GM18858 (cell line): ENCODE measurements at regions not wholly inside any gene's neighbourhood (a gene's known extent, or its start where the extent isn't known, plus 50 kb on each side); places are given as distances from the start of the nearest gene placed in this dataset.

Experiments
- ATAC-seq: cut with Tn5 transposase; IDR thresholded peaks from one replicate; pipeline ENCODE4 v1.9.1; 2021; ENCODE audit not compliant: unreplicated experiment

GRCh38 chr6:66902457-66902856, 1195.4 kb upstream of the EYS start:
- ATAC-seq: no peak

GRCh38 chr6:66900133-66901083, 1193.4 kb upstream of the EYS start:
- ATAC-seq: no peak

- no peak for ATAC-seq
Measured at GRCh38 chr6:66897576-66897975, 1190.5 kb upstream of the EYS start.

GRCh38 chr6:66896415-66896814, 1189.4 kb upstream of the EYS start:
- ATAC-seq: no peak

- ATAC-seq: no peak
Measured at GRCh38 chr6:66883453-66883852, 1176.4 kb upstream of the EYS start.

- no peak for ATAC-seq
Measured at GRCh38 chr6:66866801-66867200, 1159.8 kb upstream of the EYS start.

- ATAC-seq: no peak
Measured at GRCh38 chr6:66865771-66866170, 1158.7 kb upstream of the EYS start.

DNA sequence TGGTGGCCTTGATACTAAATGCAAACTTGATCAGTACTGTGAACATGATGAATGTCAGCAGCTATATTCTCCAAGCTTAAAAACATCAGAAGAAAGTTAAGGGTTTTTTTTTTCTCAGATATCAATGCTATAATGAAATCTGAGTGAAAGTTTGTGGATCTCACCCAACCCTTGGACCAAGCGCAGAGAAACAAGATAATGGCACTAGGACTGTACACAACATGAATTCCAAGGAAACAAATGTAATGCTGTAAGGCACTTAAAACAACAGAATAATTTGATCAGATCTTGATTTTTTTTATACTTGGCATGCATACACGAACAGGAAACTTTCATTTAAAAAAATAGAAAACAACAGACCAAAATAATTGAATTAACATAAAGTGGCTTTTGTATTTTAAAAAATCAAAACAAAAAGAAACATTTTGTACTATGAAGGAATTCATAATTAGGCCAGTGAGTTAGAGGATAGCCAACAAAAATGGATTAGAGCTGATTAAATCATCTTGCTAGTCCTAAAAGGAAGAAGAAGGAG, 1154.0 kb upstream of the EYS start:
- no peak for ATAC-seq

DNA sequence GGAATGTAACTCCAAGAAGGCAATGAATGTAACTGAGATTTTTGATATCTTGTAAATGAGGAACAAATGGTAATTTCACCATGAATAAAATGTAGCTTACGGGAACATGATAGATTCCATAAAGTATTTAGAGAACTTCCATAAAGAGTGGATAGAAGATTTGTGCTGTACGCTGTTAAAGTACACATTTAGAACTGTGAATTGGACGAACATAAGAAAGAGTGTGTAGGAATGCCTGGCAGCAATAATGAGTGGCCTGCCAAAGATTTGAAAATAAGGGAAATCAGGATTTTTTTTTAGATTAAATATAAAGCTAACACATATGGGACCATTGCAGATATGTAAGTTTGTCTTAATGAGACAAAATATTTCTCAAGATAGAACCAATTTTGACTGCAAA, 1153.3 kb upstream of the EYS start:
- no peak for ATAC-seq

DNA sequence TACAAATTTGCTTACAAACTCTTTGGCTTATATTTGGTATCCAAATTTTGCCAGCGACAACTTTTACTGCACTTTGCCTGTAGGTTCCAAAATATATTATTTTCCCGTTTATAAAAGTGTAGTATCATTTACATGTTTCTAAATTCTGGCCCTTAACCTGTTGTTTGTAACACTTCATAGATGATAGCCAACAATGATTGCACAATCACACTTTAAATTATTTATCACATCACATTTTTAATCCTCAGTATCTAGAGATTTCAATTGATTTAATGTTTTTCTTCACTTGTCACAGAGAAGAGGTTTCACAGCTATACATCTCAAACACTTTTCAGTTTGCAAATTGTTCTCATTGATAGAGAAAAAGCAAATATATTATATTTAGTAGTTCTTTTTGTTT, 1151.2 kb upstream of the EYS start:
- no peak for ATAC-seq

GRCh38 chr6:66854014-66854413, 1147.0 kb upstream of the EYS start:
- no peak for ATAC-seq

DNA sequence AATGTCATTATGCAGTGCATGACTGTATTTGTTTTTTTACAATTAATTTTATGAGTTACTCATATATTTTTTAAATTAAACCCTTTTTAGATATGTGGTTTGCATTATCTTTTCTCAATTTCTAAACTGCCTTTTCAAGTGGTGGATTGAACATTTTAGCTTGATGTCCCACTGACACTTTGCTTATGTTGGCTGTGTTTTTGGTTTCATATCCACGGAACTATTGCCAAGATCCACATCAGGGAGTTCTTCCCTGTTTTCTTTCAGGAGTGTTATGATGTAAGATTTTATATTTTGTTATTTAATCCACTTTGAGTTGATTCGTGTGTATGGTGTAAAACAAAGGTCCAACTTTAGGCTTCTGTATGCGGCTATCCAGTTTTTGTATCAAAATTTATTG, 1144.9 kb upstream of the EYS start:
- no peak for ATAC-seq

- ATAC-seq: no peak
Measured at GRCh38 chr6:66849843-66850242, 1142.8 kb upstream of the EYS start.

DNA sequence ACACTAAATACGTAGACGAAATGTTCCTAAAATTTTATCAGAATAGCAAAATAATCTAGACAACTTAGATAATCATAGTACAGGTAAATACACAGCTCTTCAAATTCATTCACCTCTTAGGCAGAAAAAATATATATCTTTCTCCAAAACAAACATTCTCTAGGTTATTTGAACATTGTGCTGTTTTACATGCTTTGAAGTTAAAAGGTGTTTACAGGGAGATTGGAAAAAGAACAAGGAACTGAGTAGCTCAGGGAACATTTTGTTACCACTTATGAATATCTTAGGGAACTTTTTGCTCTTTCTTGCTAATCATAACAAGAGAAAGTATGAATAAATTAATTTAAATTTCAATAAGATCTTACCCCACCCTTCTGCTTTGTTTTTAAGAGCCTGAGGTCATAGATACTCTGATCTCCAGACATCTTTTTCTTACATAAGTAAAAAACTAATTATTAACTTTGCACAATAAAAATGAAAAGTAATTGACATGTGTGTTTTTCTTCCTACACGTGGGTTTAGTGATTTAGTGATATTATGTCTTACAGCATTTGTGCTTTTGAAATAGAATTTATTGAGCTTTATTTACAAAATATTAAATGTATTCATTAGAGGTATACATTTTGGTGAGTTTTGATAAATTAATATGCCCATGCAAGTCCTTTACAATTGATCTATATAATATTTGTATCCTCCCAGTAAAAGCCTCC, 1141.4 kb upstream of the EYS start:
- no peak for ATAC-seq

DNA sequence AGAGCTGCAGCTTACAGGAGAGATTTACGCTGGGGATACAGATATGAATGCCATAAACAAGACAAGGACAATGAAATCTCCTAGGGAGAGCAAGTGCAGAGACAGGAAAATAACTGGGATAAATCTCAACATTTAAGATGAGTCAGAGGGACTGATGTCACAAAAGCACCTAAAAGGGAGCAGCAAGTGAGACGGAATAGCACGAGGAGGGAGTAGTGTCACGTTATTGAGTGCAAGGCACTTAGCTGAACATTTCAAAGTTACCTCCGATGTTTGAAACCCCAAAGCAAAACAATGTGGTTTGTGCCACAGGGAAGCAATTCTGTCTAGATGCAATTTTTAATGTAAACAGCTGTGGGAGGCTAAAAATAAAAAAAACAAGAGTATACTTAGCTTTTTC, 1131.7 kb upstream of the EYS start:
- no peak for ATAC-seq

GRCh38 chr6:66825539-66825938, 1118.5 kb upstream of the EYS start:
- no peak for ATAC-seq

DNA sequence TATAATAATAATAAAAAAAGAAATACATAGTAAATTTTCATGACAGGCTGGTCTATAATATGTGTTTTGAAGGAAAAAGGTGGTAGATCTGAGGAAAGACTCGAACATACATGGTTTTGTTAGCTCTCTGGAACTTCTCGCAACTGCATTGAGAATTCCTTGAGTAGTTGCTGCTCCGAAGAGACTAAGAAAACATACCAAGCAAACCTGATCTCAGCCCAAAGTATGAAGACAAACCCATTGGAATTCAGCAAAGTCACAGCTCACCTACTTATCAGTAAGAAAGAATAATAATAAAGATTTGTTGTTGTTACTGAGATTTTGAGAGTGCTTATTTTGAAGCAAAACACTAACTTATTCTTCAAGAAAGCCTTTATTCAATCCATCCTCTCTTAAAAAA, 1107.1 kb upstream of the EYS start:
- ATAC-seq: no peak

GRCh38 chr6:66808771-66809170, 1101.7 kb upstream of the EYS start:
- no peak for ATAC-seq

DNA sequence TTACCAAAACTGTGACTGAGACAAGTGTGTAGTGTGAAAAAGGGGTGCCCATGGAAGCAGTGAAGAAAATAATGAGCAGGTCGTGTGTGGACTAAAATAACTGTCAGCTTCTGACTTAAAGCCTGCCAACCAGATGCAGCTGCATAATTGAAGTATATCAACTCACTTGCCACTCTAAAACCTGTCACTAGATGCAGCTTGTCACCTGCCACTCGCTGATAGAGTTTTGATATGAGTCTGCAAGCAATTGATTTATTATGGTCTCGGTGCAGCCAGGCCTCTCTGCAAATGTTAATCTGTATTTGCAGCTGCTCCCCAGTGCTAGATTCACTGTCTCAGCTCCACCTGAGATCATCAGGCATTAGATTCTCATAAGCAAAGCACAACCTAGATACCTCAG, 1090.0 kb upstream of the EYS start:
- ATAC-seq: no peak

DNA sequence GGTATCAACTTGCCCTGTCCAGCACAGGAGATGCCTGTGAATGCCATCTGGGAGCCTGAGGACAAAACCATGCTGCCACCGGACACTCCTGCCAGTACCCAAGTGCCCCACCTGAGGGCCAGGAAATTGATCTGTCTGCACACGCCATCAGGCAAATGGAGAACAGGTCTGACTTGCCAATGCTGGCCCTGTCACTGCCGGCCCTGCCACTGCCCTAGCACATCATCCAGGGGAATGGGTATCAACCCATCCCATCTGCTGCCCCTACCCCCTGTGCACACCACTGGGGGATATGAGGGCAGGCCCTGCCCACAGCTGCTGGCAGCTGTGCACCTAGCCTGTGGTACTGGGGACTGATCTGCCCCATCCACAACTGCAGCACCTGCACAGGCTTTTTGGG, 1081.6 kb upstream of the EYS start:
- ATAC-seq: no peak

GRCh38 chr6:66772800-66773199, 1065.8 kb upstream of the EYS start:
- no peak for ATAC-seq

DNA sequence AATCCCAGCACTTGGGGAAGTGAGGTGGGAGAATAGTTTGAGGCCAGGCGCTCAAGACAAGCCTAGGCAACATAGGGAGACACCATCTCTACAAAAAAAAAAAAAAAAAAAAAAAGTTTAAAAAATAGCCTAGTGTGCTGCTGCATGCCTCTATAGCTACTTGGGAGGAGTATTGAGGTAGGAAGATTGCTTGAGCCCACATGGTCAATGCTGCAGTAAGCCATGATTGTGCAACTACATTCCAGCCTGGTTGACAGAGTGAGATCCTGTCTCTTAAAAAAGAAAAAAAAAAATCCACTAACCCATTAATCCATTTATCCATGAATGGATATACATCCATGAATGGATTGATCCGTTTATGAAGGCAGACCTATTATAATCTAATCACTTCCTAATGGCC, 1064.6 kb upstream of the EYS start:
- no peak for ATAC-seq
